ENCODE measurements at regions not wholly inside any gene's neighbourhood (a gene's known extent, or its start where the extent isn't known, plus 50 kb on each side); places are given as distances from the start of the nearest gene placed in this dataset.
"Not testable (repeated sequence)": the region's sequence is repeated elsewhere in the genome, so short reads cannot be mapped to it uniquely, and the experiment has no call there.

GRCh38 chr1:188826800-188827199 is 1650.9 kb downstream of the BRINP3 start:
- no peak for DNase-seq (ENCODE audit: low spot score)

DNA sequence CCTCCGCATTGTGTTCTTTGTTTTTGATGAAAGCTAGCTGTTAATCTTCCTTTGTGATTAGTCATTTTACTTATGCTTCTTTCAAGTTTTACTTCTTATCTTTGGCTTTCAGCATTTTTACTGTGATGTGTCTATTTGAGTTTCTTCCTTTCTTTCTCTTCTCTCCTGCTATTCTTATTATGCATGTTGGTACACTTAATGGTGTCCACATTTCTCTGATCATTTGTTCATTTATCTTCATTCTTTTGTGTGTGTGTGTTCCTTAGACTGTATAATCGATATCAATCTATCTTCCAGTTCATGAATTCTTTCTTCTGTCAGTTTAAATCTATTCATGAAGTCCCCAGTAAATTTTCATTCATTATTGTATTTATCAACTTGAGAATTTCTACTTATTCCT is 1650.3 kb downstream of the BRINP3 start:
- no peak for DNase-seq (ENCODE audit: low spot score)

DNA sequence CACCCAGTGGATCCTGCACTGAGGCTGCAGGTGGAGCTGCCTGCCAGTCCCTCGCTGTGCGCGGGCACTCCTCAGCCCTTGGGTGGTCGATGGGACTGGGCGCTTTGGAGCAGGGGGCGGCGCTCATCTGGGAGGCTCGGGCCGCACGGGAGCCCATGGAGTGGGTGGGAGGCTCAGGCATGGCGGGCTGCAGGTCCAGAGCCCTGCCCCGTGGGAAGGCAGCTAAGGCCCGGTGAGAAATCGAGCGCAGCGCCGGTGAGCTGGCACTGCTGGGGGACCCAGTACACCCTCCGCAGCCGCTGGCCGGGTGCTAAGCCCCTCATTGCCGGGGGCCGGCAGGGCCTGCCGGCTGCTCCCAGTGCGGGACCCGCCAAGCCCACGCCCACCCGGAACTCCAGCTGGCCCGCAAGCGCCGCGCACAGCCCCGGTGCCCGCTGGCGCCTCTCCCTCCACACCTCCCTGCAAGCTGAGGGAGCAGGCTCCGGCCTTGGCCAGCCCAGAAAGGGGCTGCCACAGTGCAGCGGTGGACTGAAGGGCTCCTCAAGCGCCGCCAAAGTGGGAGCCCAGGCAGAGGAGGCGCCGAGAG is 1636.5 kb downstream of the BRINP3 start:
- DNase-seq (ENCODE audit: low spot score): not testable (repeated sequence)

DNA sequence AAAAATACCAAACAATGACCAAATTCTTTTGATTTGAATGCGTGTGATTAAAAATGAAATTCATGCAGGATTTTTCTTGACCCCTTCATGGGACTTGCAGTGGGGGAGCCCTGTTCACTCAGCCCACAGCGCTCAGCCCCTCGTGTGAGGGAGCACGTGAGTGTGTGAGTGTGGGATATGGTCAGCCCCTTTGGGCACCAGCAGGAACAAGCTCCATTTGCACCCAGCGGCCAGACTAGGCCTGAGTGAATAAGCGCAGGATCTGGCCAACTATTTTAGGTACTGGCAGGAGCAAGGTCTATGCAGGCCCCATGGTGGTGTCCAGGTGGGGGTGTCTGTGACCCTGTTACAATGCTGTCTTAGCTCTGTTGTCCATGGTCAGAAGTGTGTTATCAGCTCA is 1631.2 kb downstream of the BRINP3 start:
- no peak for DNase-seq (ENCODE audit: low spot score)

GRCh38 chr1:188857526-188858087 is 1620.1 kb downstream of the BRINP3 start:
- DNase-seq (ENCODE audit: low spot score): no peak

DNA sequence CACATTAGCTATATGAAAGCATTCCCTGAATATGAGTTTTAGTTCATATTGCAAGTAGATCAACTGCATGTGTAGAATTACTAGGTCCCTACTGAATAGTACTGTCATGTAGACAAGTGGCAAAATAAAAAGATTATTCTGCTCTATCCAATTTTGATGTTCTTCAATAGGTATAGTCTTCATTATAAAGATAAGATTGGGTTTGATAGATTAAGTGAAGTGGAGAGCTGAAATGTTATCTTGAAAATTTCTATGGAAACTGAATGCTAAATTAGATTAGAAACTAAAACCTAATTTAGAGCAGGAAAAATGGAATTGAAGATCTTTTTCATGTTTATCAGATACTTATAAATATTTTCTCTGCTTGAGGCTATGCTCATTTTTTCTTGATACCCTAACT is 1610.0 kb downstream of the BRINP3 start:
- no peak for DNase-seq (ENCODE audit: low spot score)

DNA sequence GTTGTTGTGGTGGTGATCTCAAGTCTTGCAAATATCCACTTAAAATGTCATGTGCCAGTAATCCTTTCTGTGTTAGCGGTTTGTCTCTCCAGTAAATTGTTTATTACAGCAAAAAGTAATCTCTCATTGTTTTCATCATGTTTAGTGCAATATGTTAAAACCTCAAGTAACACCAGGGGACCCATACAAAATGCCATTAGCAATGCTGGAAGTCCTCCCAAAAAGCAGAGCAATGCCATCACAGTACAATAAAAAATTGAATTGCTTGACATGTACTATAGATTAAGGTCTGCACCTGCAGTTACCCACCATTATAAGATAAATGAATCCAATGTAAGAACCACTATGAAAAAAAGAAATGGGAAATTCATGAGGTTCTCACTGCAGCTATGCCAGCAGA is 1606.5 kb downstream of the BRINP3 start:
- no peak for DNase-seq (ENCODE audit: low spot score)

DNA sequence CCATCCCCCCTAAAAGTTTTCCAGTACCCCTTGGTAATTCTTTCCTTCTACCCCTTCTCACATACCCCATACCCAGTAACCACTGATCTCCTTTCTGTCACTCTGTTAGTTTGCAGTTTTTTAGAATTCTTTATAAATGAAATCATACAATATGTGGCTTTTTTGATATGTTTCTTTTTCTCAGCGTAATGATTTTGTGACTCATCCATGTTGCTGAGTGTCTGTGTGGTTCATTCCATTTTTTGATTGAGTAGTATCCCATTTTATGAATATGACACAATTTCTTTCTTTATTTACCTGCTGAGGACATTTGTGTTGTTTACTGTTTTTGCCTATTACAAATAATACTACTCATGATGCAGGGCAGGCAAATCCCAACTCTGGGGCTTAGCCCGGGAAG is 1605.3 kb downstream of the BRINP3 start:
- no peak for DNase-seq (ENCODE audit: low spot score)

DNA sequence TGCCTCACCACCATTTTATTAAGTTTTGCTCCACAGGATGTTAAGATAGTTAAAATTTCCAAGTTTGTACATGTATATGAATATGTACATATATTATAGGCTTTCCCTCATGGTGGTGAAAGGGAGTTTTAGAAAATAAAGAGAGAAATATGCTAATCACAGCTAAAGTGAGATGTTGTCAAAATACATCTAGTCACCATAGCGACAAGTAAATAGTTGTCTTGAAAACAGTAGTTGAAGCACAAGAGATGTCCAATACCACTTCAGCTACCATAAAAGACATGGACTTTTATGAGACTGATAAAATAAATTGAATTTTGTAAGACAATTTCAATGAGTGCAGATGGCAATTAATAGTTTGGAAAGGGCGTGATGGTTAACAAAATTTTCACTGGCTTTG is 1600.0 kb downstream of the BRINP3 start:
- DNase-seq (ENCODE audit: low spot score): no peak

GRCh38 chr1:188888386-188888785 is 1589.3 kb downstream of the BRINP3 start:
- DNase-seq (ENCODE audit: low spot score): no peak

- DNase-seq (ENCODE audit: low spot score): no peak
Measured at GRCh38 chr1:188889166-188889565, 1588.5 kb downstream of the BRINP3 start.

GRCh38 chr1:188891958-188892357 is 1585.7 kb downstream of the BRINP3 start:
- no peak for DNase-seq (ENCODE audit: low spot score)

- DNase-seq (ENCODE audit: low spot score): no peak
Measured at GRCh38 chr1:188895611-188896010, 1582.1 kb downstream of the BRINP3 start.

DNA sequence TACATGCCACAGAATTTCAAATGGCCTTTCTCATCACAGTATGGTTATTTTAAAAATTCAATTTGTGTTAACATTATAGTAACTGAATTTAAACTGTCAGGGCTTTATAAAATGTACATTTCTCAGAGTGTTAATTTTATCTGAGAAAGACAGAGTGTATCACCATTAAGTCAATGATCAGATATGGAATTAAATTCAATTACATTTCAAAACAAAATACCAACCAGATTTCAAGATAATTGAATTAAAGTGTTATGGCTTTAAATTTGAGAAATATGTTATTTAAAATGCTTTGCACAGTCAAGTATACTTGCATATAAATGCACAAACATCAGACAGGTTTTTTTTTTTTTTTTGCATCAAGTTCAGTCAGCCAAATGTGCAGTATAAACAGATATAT is 1574.4 kb downstream of the BRINP3 start:
- no peak for DNase-seq (ENCODE audit: low spot score)

DNA sequence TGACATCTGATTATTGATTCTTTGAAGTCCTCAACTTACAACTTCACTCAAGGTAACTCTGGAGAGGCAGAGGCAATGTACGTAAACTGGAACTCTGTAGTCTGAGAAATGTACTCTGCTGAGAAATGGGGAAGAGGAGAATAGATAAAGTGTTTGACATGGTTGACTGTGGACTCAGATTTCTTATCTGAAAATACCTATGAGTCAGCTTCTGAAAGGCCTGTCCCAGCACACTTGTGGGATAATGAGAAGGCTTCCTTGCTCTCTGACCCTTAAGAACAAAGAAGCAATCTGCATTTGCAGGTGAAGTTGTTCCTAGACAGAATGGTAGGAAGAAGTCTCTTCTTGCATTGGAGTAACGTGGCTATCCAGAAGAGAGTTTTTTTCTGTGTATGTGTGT is 1573.5 kb downstream of the BRINP3 start:
- DNase-seq (ENCODE audit: low spot score): no peak

DNA sequence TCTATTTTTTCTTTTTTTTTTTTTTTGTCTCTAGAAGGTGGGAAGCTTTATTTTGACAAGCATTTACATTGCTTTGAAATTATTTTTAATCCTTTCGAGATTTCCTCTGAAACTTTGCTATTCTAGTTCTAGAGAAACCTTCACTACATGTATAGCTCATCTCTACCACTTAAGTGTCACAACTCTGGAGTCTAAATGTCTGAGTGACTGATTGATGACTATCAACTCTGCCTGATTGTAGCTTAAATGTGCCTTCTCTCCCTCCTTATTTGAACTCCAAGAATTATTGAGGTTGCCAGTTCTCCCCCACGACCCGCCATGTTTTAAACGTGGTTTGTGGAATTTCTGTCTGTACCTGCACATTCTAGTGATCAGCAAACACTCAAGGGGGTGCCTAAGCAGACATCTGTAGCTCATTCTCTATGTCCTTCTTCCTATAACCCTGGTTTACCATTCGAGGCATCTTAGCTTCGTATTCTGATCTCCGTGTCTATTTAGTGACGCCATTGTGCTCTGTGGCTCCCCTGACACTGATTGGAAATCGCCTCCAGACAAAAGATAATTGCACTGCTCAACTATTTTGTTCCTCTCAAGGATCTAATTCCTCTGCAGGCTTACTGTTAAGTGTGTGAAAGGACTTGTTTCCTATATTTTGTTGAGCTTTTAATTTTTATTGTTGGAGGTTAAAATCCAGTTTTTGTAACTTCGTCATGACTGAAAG is 1570.6 kb downstream of the BRINP3 start:
- DNase-seq (ENCODE audit: low spot score): no peak

DNA sequence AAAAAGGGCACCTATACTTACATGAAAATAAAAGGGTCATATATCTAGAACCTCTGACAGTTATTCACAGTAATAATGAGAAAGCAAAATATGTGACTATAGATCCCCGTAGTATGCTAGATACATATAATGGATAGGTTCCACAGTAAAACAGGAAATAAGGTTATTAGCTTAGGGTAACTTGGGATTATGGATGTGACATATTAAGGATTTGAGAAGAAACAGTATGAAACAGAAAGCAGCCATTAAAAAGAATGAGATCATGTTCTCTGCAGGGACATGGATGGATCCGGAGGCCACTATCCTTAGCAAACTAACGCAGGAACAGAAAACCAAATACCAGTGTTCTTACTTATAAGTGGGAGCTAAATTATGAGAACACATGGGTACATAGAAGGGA is 1547.3 kb downstream of the BRINP3 start:
- DNase-seq (ENCODE audit: low spot score): no peak

DNA sequence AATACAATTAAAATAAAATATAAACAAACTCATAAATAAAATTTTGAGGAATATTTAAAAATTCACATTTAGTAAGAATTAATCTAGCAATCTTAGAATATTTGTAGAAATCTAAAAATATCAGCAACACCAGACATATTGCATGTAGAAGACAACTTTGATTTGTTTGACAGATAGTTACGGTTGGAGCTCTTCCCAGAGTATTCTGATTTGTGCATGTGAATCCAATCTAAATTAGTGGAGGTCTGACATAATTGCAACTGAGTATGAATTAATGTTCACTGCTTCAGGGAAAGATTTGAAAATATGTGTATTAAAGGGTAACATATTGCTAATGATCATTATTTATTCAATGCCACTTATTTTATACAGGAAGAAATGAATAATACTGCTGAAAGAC is 1546.2 kb downstream of the BRINP3 start:
- DNase-seq (ENCODE audit: low spot score): no peak

DNA sequence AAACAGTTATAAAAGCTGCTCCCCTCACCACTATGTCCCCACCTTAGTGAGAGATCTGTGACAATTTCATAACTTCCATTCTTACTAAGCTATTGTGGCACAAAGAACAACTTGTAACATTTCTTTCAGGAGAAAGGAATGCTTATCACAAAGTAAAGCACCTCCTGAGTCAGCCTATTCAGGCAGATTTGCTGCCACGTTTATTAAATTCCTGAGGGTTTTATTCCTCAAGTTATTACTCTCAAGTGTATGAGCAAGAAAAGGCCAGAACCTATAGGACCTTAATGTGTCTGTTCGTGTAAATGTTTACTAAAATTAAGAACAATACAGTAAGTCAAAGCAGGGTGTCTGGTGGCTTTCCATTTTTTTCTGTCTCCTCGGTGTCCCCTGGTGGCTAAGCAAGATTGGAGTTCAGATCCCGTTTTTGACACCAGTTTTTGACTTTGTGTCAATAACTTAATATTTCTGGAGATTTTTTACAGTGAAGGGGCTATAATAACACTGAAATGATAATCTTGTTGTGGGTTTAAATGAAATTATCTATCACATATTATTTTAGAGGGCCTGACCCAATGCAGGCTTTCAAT is 1539.6 kb downstream of the BRINP3 start:
- DNase-seq (ENCODE audit: low spot score): peak; percentile 9

- DNase-seq (ENCODE audit: low spot score): no peak
Measured at GRCh38 chr1:188941986-188942385, 1535.7 kb downstream of the BRINP3 start.

DNA sequence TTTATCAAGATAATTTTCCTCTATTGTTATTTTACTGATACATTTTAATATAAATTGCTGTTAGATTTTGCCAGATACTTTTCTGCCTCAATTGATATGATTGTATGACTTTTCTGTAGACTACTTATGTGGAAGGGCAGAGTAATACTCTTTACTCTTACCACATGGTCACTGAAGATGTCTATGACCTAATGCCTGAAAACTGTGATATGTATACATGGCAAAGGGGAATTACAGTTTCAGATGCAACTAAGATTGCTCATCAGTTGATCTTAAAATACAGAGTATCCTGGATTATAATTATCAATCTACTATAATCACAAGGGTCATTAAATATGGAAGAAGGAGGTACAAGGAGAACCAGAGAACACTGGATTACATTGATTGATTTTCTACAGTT is 1528.0 kb downstream of the BRINP3 start:
- DNase-seq (ENCODE audit: low spot score): no peak

DNA sequence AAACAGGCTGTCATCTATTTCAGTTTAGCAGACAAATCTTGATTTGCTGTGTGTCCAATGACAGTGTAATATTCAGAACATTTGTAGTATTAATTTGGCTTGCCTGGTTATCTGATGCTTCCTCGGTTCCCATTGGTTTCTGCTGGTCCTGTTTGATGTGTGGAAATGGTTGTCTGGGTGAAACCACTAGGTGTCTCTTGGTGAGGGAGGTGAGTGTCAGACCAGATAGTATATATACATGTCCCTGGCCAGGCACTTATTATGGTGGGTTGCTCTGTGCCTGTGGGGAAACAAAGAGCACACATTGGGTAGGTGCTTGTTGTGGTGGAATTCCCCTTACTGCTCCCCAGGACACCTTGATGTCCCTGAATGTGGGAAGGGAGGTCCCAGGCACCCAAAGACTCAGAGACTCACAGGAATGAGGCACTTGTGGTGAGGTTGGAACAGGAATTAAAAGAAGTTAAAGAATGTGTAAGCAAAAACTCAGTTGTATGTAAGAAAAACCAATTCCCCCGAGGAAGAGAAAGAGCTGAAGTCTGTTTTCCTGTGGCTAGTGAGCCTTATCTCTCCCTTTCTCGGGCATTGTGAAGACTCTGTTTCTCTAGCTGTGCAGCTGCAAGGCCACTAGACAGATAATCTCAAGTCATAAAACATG is 1519.1 kb downstream of the BRINP3 start:
- no peak for DNase-seq (ENCODE audit: low spot score)

All from umbilical cord (tissue), 1 donor.